ENCODE measurements at regions not wholly inside any gene's neighbourhood (a gene's known extent, or its start where the extent isn't known, plus 50 kb on each side); places are given as distances from the start of the nearest gene placed in this dataset.
A peak's percentile ranks its signal among the peaks of the same experiment; 100 is the strongest.

- H3K27ac ChIP-seq (ENCODE audit: low read length): no peak overlapping the region
- peak overlapping the region; percentile 65 for H3K4me3 ChIP-seq (ENCODE audit: low read length)
- peak overlapping the region; percentile 47 for H3K9ac ChIP-seq (ENCODE audit: low read length)
- no peaks in the 10 kb centered on the region for H3F3A ChIP-seq (ENCODE audit: insufficient read depth, low read length, poor library complexity, severe bottlenecking)
- no peaks in the 10 kb centered on the region for H3K9me3 ChIP-seq (ENCODE audit: low read length)
- H4K20me1 ChIP-seq (ENCODE audit: insufficient read depth): no peaks in the 10 kb centered on the region
- H3K4me2 ChIP-seq (ENCODE audit: low read length): peak overlapping the region; percentile 50
- H3K27me3 ChIP-seq (ENCODE audit: insufficient read depth, low read depth, low read length): no peaks in the 10 kb centered on the region
- no peaks in the 10 kb centered on the region for H3K79me2 ChIP-seq (replicated peaks; ENCODE audit: insufficient read depth, low read length)
- H2AFZ ChIP-seq (ENCODE audit: low read depth, low read length): no peak overlapping the region
- H3K9me2 ChIP-seq (ENCODE audit: insufficient read depth, low read length): no peaks in the 10 kb centered on the region
- no peaks in the 10 kb centered on the region for H3K36me3 ChIP-seq (ENCODE audit: insufficient read depth, low read length)
- no peak for TF ChIP-seq MXI1 (conservative IDR thresholded peaks at IDR 0.05; ENCODE audit: poor library complexity, severe bottlenecking)
- no peak for TF ChIP-seq POLR2AphosphoS5 (IDR thresholded peaks at IDR 0.05)
- no peak for TF ChIP-seq TAF1 (IDR thresholded peaks at IDR 0.05; ENCODE audit: low read depth)
- peak; percentile 20 for TF ChIP-seq RAD21 (conservative IDR thresholded peaks at IDR 0.05)
- TF ChIP-seq CTCF (IDR thresholded peaks at IDR 0.05; ENCODE audit: poor library complexity, severe bottlenecking): no peak
- peak; percentile 25 for TF ChIP-seq REST (IDR thresholded peaks at IDR 0.05; ENCODE audit: borderline replicate concordance)
- TF ChIP-seq EZH2 (IDR thresholded peaks at IDR 0.05; ENCODE audit: borderline replicate concordance, insufficient read depth, low read length, poor library complexity, severe bottlenecking): no peak
- no peak for TF ChIP-seq EP300 (conservative IDR thresholded peaks at IDR 0.05; ENCODE audit: poor library complexity, severe bottlenecking)
- TF ChIP-seq SMC3 (conservative IDR thresholded peaks at IDR 0.05; ENCODE audit: poor library complexity): peak; percentile 24
These were observed 256.6 kb upstream of the GLI3 start for GRCh38 chr7:42493436-42494198.

- no peak overlapping the region for H2AFZ ChIP-seq (ENCODE audit: low read depth, low read length)
- TF ChIP-seq MXI1 (conservative IDR thresholded peaks at IDR 0.05; ENCODE audit: poor library complexity, severe bottlenecking) (no peak), EP300 (conservative IDR thresholded peaks at IDR 0.05; ENCODE audit: poor library complexity, severe bottlenecking) (no peak), REST (IDR thresholded peaks at IDR 0.05; ENCODE audit: borderline replicate concordance) (no peak), SMC3 (conservative IDR thresholded peaks at IDR 0.05; ENCODE audit: poor library complexity) (no peak), TAF1 (IDR thresholded peaks at IDR 0.05; ENCODE audit: low read depth) (no peak), RAD21 (conservative IDR thresholded peaks at IDR 0.05) (no peak), EZH2 (IDR thresholded peaks at IDR 0.05; ENCODE audit: borderline replicate concordance, insufficient read depth, low read length, poor library complexity, severe bottlenecking) (no peak), POLR2AphosphoS5 (IDR thresholded peaks at IDR 0.05) (no peak), CTCF (IDR thresholded peaks at IDR 0.05; ENCODE audit: poor library complexity, severe bottlenecking) (no peak)
These were observed 255.9 kb upstream of the GLI3 start for GRCh38 chr7:42492920-42493319.

More at GRCh38 chr7:42492920-42493319, 255.9 kb upstream of the GLI3 start:
- H3K9me2 ChIP-seq (ENCODE audit: insufficient read depth, low read length): no peaks in the 10 kb centered on the region
- no peaks in the 10 kb centered on the region for H3K36me3 ChIP-seq (ENCODE audit: insufficient read depth, low read length)
- H3K4me2 ChIP-seq (ENCODE audit: low read length): peak overlapping the region; percentile 50
- H3K9me3 ChIP-seq (ENCODE audit: low read length): no peaks in the 10 kb centered on the region
- no peaks in the 10 kb centered on the region for H3K27me3 ChIP-seq (ENCODE audit: insufficient read depth, low read depth, low read length)
- H3K27ac ChIP-seq (ENCODE audit: low read length): no peak overlapping the region
- H4K20me1 ChIP-seq (ENCODE audit: insufficient read depth): no peaks in the 10 kb centered on the region
- peak overlapping the region; percentile 65 for H3K4me3 ChIP-seq (ENCODE audit: low read length)
- H3K9ac ChIP-seq (ENCODE audit: low read length): no peak overlapping the region
- no peaks in the 10 kb centered on the region for H3K79me2 ChIP-seq (replicated peaks; ENCODE audit: insufficient read depth, low read length)
- H3F3A ChIP-seq (ENCODE audit: insufficient read depth, low read length, poor library complexity, severe bottlenecking): no peaks in the 10 kb centered on the region

Measured in neural cell (in vitro differentiated cells).